ENCODE measurements at regions not wholly inside any gene's neighbourhood (a gene's known extent, or its start where the extent isn't known, plus 50 kb on each side); places are given as distances from the start of the nearest gene placed in this dataset.
A peak's percentile ranks its signal among the peaks of the same experiment; 100 is the strongest.
"Not testable (repeated sequence)": the region's sequence is repeated elsewhere in the genome, so short reads cannot be mapped to it uniquely, and the experiment has no call there.

DNA sequence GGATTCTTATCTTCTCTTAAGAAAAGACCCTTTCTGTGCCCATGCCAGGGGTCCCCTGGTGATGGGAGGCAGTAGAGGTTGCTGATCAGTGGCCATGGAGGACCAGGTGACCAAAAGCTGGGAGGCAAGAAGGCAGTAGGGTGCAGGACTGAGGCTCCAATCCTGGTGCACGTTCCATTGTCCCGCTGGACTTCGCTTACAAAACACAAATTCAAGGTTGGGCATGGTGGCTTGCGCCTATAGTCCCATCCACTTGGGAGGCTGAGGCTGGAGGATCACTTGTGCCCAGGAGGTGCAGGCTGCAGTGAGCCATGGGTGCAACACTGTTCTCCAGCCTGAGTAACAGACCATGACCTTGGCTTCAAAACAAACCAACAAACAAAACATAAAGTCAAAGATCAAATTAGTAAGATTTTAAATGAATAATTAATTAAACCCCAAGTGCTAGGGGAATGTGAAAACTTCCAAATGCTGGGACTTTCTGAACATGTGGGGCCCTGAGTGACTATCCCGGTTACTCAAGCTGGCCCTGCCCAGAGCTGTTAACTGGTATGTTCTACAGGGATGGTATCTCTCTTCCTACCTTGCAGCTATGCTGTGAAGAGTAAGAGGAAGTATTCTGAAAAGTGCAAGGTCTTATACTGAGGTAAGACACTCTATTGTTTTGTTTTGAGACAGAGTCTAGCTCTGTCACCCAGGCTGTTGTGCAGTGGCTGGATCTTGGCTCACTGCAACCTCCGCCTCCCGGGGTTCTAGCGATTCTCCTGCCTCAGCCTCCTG, 97.6 kb downstream of the LYZL2 start:
- DNase-seq (ENCODE audit: low read depth) = no peak

DNA sequence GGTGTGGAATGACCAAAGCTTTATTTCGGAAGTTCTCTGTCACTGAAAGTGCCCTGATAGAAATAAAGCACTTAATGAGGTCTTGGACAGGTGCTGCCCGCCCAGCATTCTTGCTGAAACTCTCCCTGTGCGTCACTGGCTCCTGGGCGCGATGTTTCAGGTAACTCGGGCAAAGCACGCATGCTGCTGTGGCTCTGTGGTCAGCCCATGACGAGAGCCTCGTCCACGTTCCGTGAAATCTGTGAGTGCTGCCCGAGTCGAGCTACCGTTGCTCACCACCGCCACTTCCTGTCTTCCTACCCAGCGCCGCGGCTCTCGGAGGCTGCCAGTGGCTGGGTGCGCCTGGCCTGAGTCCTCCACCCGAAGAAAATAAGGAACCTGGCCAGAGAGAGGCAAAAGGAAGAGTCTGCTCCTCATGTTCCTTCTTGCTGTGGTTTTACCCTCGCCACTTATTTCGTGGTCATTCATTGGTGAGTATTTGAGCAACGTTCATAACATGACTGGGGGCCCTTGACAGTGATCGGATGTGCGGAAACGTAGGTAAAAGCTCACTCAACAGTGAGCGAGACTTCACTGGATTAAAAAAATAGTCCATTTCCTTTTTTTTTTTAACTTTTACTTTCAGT, 95.5 kb downstream of the MAP3K8 start:
- peak; percentile 64 for DNase-seq (ENCODE audit: low read depth)

DNA sequence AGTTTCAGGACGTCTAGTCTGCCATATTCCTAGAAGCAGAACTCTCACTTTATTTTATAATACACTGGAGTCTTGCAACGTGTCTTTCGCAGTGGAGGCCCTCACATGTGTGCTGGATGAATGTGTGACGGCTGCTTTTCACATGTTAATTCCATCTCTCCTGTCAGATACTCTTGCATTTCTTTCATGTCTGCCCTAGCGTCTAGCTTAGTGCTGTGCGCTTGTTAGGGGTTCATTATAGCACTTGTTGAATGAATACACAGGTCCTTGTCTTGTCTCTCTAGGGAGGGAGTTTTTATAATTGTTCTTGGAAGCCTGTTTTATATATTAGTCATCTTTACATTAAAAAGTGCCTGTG, 94.4 kb downstream of the MAP3K8 start:
- DNase-seq (ENCODE audit: low read depth) = no peak

DNA sequence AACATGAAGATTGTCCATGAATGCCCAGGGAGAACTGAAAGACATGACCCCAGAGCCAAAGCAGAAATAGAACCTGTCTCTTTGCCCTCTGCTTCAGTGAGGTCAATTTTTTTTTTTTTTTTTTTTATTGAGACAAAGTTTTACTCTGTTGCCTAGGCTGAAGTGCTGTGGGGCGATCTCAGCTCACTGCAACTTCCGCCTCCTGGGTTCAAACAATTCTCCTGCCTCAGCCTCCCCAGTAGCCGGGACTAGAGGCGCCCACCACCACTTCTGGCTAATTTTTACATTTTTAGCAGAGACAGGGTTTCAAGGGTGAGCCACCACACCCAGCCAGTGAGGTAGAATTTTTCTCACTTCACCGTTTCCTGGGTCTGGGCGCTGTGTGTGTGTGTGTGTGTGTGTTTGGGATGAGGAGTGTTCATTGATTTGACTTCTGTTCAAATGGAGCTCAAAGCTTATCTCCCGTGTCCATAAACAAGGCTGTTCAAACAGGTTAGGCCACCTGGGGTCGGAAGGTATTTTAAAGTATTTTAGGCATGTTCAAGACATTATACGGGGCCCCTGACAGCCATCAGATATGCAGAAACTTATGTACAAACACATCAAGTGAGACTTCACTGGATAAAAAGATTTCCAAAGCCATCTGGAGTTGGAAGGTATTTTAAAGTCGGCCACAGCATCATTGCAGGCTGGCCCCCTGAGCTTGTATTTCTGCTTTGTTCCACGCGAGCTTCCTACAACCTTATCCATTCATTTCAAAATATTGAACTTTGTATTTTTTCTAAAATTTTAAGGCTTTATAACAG, 93.8 kb downstream of the MAP3K8 start:
- no peak for DNase-seq (ENCODE audit: low read depth)

DNA sequence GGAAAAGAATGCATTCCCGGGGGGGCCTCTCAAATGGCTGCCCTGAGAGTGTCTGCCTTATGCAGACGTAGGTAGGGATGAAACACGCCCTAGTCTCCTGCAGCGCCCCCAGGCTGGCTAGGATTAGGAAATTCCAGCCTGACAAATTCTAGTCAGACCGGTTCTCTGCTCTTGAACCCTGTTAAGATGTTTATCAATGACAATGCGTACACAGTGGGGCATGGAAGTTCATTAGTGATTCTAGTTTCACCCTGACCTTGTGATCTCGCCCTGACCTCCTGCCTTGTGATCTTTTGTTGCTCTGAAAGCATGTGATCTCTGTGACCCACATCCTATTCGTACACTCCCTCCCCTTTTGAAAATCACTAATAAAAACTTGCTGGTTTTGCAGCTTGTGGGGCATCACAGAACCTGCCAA, 88.7 kb downstream of the MAP3K8 start:
- not testable (repeated sequence) for DNase-seq (ENCODE audit: low read depth)

DNA sequence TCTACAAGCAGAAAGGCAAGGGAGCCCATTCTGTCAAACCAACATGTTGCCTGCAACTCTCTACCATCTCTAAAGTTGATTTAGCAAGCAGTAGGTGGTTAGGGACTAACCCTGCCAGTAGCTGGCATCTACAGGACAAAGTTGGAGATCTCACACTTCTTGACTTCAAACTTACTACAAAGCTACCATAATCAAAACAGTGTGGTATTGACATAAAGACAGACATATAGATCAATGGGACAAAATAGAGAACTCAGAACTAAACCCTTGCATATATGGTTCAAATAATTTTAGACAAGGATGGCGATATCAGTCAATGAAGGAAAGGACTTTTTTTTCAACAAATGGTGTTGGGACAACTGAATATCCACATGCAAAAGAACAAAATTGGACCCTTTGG, 84.9 kb downstream of the MAP3K8 start:
- DNase-seq (ENCODE audit: low read depth) = no peak
